ENCODE measurements at regions not wholly inside any gene's neighbourhood (a gene's known extent, or its start where the extent isn't known, plus 50 kb on each side); places are given as distances from the start of the nearest gene placed in this dataset.

DNA sequence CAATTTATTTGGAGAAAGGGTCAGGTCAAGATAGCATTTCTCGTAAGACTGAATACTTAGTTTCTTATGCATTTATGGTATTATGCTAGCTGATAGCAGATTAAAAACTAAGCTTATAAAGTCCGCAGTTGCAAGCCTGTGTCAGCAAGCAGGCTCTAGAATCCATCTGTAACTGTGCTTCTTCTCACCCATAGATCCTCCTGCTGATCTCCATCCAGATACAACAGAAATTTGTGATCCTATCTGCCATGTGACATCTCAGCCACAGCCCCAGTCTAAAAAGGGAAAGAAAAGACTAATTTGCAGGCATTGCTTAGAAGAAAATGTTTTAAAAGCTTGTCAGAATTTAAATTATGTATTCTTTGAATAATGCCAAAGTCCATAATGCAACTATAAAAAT is 265.4 kb upstream of the CCDC54 start:
- TF ChIP-seq ZFX (IDR thresholded peaks at IDR 0.05; ENCODE audit: borderline replicate concordance): no peak
- TF ChIP-seq, protein P1, sequence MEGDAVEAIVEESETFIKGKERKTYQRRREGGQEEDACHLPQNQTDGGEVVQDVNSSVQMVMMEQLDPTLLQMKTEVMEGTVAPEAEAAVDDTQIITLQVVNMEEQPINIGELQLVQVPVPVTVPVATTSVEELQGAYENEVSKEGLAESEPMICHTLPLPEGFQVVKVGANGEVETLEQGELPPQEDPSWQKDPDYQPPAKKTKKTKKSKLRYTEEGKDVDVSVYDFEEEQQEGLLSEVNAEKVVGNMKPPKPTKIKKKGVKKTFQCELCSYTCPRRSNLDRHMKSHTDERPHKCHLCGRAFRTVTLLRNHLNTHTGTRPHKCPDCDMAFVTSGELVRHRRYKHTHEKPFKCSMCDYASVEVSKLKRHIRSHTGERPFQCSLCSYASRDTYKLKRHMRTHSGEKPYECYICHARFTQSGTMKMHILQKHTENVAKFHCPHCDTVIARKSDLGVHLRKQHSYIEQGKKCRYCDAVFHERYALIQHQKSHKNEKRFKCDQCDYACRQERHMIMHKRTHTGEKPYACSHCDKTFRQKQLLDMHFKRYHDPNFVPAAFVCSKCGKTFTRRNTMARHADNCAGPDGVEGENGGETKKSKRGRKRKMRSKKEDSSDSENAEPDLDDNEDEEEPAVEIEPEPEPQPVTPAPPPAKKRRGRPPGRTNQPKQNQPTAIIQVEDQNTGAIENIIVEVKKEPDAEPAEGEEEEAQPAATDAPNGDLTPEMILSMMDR (IDR thresholded peaks at IDR 0.05): no peak

Measured in 22Rv1 (cell line).